Body of pancreas (tissue), 4 donors: ENCODE measurements at regions not wholly inside any gene's neighbourhood (a gene's known extent, or its start where the extent isn't known, plus 50 kb on each side); places are given as distances from the start of the nearest gene placed in this dataset.

Experiments
- ATAC-seq: fragments of 150-250 bp; one replicate; pipeline ENCODE4 v1.9.1; 2016
- DNase-seq, 4 donors: peaks; one replicate each; pipeline ENCODE4 v3.0.0-alpha.2; 2019
- H3K27ac ChIP-seq, 4 donors: fragments of 200-600 bp; sonication (generic); 1 replicate in 3 of 4; 2 replicates in 1 of 4; pipeline versions ENCODE4 v1.5.1 to v1.6.1; 2016 to 2019; ENCODE audit warnings: mild to moderate bottlenecking in 1 of 4, mixed read lengths in 1 of 4, moderate library complexity in 1 of 4
- H3K27me3 ChIP-seq, 2 donors: fragments of 200-600 bp; sonication (generic); one replicate each; pipeline ENCODE4 v1.6.0; 2016; ENCODE audit warnings: mild to moderate bottlenecking in 1 of 2
- H3K36me3 ChIP-seq, 2 donors: fragments of 200-600 bp; sonication (generic); replicated peaks in 1 of 2; 2 replicates each; pipeline ENCODE4 v1.5.1; 2016; ENCODE audit warnings: low read depth in 2 of 2; ENCODE audit not compliant: insufficient read depth in 1 of 2
- H3K4me1 ChIP-seq: fragments of 200-600 bp; sonication (generic); one replicate; pipeline ENCODE4 v1.6.0; 2016
- H3K4me3 ChIP-seq, 2 donors: fragments of 200-600 bp; sonication (generic); 1 replicate in 1 of 2; 2 replicates in 1 of 2; pipeline ENCODE4 v1.5.1; 2016 to 2019
- H3K9me3 ChIP-seq, 3 donors: fragments of 200-600 bp; sonication (generic); 1 replicate in 2 of 3; 2 replicates in 1 of 3; pipeline ENCODE4 v1.5.1; 2016
- CTCF ChIP-seq, 7 experiments: fragments of 450-650 bp in 4 of 7; fragments of 200-600 bp in 3 of 7; sonication (generic) in 3 of 7; IDR thresholded peaks; one replicate each; pipeline ENCODE4 v1.5.1; 2016 to 2019; ENCODE audit warnings: antibody characterized with exemption in 7 of 7
- POLR2A ChIP-seq, 3 donors: fragments of 450-650 bp; IDR thresholded peaks; one replicate each; pipeline ENCODE4 v1.6.1; 2016; ENCODE audit warnings: antibody characterized with exemption in 3 of 3, mild to moderate bottlenecking in 2 of 3
- WGBS, 2 donors: methylation state at CpG; one replicate each; pipeline ENCODE4 v1.1.5; 2017; 5-methylcytosine and 5-hydroxymethylcytosine counted together
- intact Hi-C: fragments of 100-400 bp; cut with DNase I; formaldehyde crosslinking; loops from one replicate; pipeline ENCODE4 v1.15.1; 2023

GRCh38 chr3:89877230-89877629, 769.8 kb downstream of the EPHA3 start:
- H3K27ac ChIP-seq = no peak overlapping the region
- no peak for ATAC-seq
- no peaks in the 10 kb centered on the region for H3K9me3 ChIP-seq
- TF ChIP-seq CTCF (IDR thresholded peaks at IDR 0.05) (no peak), POLR2A (IDR thresholded peaks at IDR 0.05) (no peak)
- no peak for DNase-seq
- H3K4me1 ChIP-seq = no peaks in the 10 kb centered on the region
- no peak overlapping the region for H3K4me3 ChIP-seq
- no peaks in the 10 kb centered on the region for H3K36me3 ChIP-seq
- intact Hi-C loops = no loop called here
- WGBS, 2 donors = 35 to 36% methylated on average over 2 of the region's 2 CpGs
- H3K27me3 ChIP-seq = no peaks in the 10 kb centered on the region

- no peaks in the 10 kb centered on the region for H3K36me3 ChIP-seq
- no peak overlapping the region for H3K4me3 ChIP-seq
- intact Hi-C loops = no loop called here
- DNase-seq (no peak), ATAC-seq (no peak)
- H3K27me3 ChIP-seq = no peaks in the 10 kb centered on the region
- H3K9me3 ChIP-seq = peaks cover 0 to 2% (median 0%) of the 10 kb centered on the region in 3 donors
- H3K4me1 ChIP-seq = no peaks in the 10 kb centered on the region
- no peak overlapping the region for H3K27ac ChIP-seq
- TF ChIP-seq POLR2A (IDR thresholded peaks at IDR 0.05) (no peak), CTCF (IDR thresholded peaks at IDR 0.05) (no peak)
Observed at GRCh38 chr3:89889386-89889785, 782.0 kb downstream of the EPHA3 start.

- DNase-seq (no peak), ATAC-seq (no peak)
- Histone ChIP-seq H3K9me3 (no peaks in the 10 kb centered on the region), H3K27me3 (no peaks in the 10 kb centered on the region), H3K4me3 (no peak overlapping the region), H3K27ac (no peak overlapping the region), H3K4me1 (no peaks in the 10 kb centered on the region), H3K36me3 (no peaks in the 10 kb centered on the region)
- intact Hi-C loops = no loop called here
- no peak for TF ChIP-seq POLR2A (IDR thresholded peaks at IDR 0.05)
- TF ChIP-seq CTCF (IDR thresholded peaks at IDR 0.05) = no peak
Observed at GRCh38 chr3:89908711-89909213, 801.3 kb downstream of the EPHA3 start.

- H3K9me3 ChIP-seq = peaks cover 0 to 5% (median 0%) of the 10 kb centered on the region in 3 donors
Observed at GRCh38 chr3:89912031-89912430, 804.6 kb downstream of the EPHA3 start.

More at GRCh38 chr3:89912031-89912430, 804.6 kb downstream of the EPHA3 start:
- WGBS, 2 donors = 65 to 69% methylated on average over 6 of the region's 6 CpGs
- Histone ChIP-seq H3K4me1 (no peaks in the 10 kb centered on the region), H3K27ac (no peak overlapping the region), H3K27me3 (no peaks in the 10 kb centered on the region), H3K4me3 (no peak overlapping the region), H3K36me3 (no peaks in the 10 kb centered on the region)
- DNase-seq (no peak), ATAC-seq (no peak)
- TF ChIP-seq CTCF (IDR thresholded peaks at IDR 0.05) (no peak), POLR2A (IDR thresholded peaks at IDR 0.05) (no peak)
- intact Hi-C loops = no loop called here
